Naive B cell (primary cell): ENCODE measurements at regions not wholly inside any gene's neighbourhood (a gene's known extent, or its start where the extent isn't known, plus 50 kb on each side); places are given as distances from the start of the nearest gene placed in this dataset.
"Not testable (repeated sequence)": the region's sequence is repeated elsewhere in the genome, so short reads cannot be mapped to it uniquely, and the experiment has no call there.

Source experiments
- ATAC-seq, 2 donors: fragments of 150-1000 bp; cut with Tn5 transposase; 2 replicates each; pipeline ENCODE4 v1.10.0; 2021; ENCODE audit warnings: low read depth in 2 of 2, mild to moderate bottlenecking in 2 of 2, moderate library complexity in 2 of 2
- DNase-seq: peaks from one replicate; pipeline ENCODE4 v3.0.0; 2022
- H3K27ac Mint-ChIP-seq, 6 donors: one replicate each; pipeline ENCODE4 v1.8.0; 2020 to 2022; ENCODE audit warnings: mild to moderate bottlenecking in 6 of 6, mixed read lengths in 6 of 6, moderate library complexity in 5 of 6, inconsistent platforms in 2 of 6
- H3K27me3 Mint-ChIP-seq, 3 donors: one replicate each; pipeline ENCODE4 v1.8.0; 2021 to 2022; ENCODE audit warnings: mixed read lengths in 3 of 3, mild to moderate bottlenecking in 1 of 3
- H3K36me3 Mint-ChIP-seq, 2 donors: one replicate each; pipeline ENCODE4 v1.8.0; 2020 to 2022; ENCODE audit warnings: mixed read lengths in 2 of 2, inconsistent platforms in 1 of 2, mild to moderate bottlenecking in 1 of 2
- H3K4me1 Mint-ChIP-seq, 3 donors: one replicate each; pipeline ENCODE4 v1.8.0; 2020 to 2022; ENCODE audit warnings: mixed read lengths in 3 of 3, inconsistent platforms in 1 of 3, mild to moderate bottlenecking in 1 of 3, moderate library complexity in 1 of 3
- H3K4me3 Mint-ChIP-seq, 8 donors: one replicate each; pipeline ENCODE4 v1.8.0; 2020 to 2022; ENCODE audit warnings: mild to moderate bottlenecking in 8 of 8, mixed read lengths in 8 of 8, moderate library complexity in 8 of 8, inconsistent platforms in 2 of 8
- H3K9me3 Mint-ChIP-seq, 7 donors: one replicate each; pipeline ENCODE4 v1.8.0; 2020 to 2022; ENCODE audit warnings: mixed read lengths in 7 of 7, mild to moderate bottlenecking in 5 of 7, inconsistent platforms in 2 of 7, moderate library complexity in 1 of 7

DNA sequence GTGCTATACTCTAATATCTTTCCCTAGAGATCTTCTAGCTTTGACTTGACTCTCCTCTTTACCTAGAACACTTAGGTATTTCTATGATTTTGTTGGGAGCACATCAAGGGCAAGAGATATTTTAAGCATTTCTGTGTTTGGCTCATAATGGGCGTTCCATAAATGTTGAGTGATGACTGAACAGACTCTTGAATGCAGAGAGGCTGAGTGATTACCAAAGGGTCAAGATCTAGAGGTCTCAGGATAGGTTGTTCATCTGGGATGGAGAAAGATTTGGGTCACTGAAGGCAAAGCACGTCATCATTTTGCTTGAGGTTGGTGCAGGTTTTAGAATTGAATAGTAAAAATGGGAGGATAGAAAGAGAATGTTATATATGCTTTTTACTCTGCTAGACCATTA lies 705.4 kb upstream of the B3GALT2 start:
- Mint-ChIP-seq H3K4me1 (no peaks in the 10 kb centered on the region), H3K27ac (no peak overlapping the region), H3K27me3 (no peaks in the 10 kb centered on the region), H3K36me3 (no peaks in the 10 kb centered on the region), H3K9me3 (peaks cover 0 to 10% (median 3%) of the 10 kb centered on the region in 7 donors), H3K4me3 (no peak overlapping the region)
- DNase-seq: no peak
- no peak for ATAC-seq

DNA sequence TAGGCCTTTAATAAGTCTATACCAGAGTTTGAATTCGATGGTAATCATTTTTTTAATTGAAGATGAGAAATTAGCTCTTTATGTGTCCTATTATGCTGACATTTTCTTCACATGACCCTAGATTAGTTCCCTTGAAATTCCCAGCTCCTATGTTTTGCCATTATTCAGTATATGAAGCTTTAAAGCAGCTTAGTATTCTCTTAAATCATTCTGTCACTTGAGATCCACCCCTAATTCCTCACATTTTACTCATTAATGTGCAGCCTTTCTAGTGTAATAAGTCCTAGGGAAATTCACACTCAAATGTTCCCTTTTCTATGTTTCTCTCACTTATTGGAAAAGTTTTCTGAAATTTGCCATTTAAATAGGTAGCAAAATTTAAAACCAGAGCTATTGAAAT lies 704.5 kb upstream of the B3GALT2 start:
- Mint-ChIP-seq H3K9me3 (peaks cover 0 to 10% (median 3%) of the 10 kb centered on the region in 7 donors), H3K27ac (no peak overlapping the region), H3K4me3 (no peak overlapping the region), H3K27me3 (no peaks in the 10 kb centered on the region), H3K4me1 (no peaks in the 10 kb centered on the region), H3K36me3 (no peaks in the 10 kb centered on the region)
- ATAC-seq (no peak), DNase-seq (no peak)

- DNase-seq (no peak), ATAC-seq (no peak)
- H3K4me1 Mint-ChIP-seq: no peaks in the 10 kb centered on the region
- no peaks in the 10 kb centered on the region for H3K27me3 Mint-ChIP-seq
- peaks cover 0 to 10% (median 3%) of the 10 kb centered on the region in 7 donors for H3K9me3 Mint-ChIP-seq
- peak overlapping the region in 1 of 6 donors; percentile 56 for H3K27ac Mint-ChIP-seq
- no peak overlapping the region for H3K4me3 Mint-ChIP-seq
- no peaks in the 10 kb centered on the region for H3K36me3 Mint-ChIP-seq
These were observed 698.6 kb upstream of the B3GALT2 start for GRCh38 chr1:193884848-193885558.

GRCh38 chr1:193877920-193878319 lies 691.5 kb upstream of the B3GALT2 start:
- H3K4me3 Mint-ChIP-seq, DNase-seq, H3K27me3 Mint-ChIP-seq, H3K36me3 Mint-ChIP-seq, H3K4me1 Mint-ChIP-seq, ATAC-seq: not testable (repeated sequence)
- Mint-ChIP-seq H3K27ac (peak overlapping the region in 1 of 6 donors; percentile 46), H3K9me3 (peaks cover 6 to 28% (median 24%) of the 10 kb centered on the region in 7 donors)

- DNase-seq: no peak
- Mint-ChIP-seq H3K9me3 (peaks cover 0 to 12% (median 0%) of the 10 kb centered on the region in 7 donors), H3K4me1 (no peaks in the 10 kb centered on the region), H3K4me3 (no peak overlapping the region), H3K27ac (no peak overlapping the region), H3K36me3 (no peaks in the 10 kb centered on the region), H3K27me3 (peaks cover 0 to 6% (median 4%) of the 10 kb centered on the region in 3 donors)
- no peak for ATAC-seq
These were observed 682.0 kb upstream of the B3GALT2 start for GRCh38 chr1:193868425-193868824.

- Mint-ChIP-seq H3K4me1 (no peaks in the 10 kb centered on the region), H3K27ac (no peak overlapping the region), H3K27me3 (peaks cover 0 to 4% (median 0%) of the 10 kb centered on the region in 3 donors), H3K36me3 (no peaks in the 10 kb centered on the region), H3K9me3 (peaks cover 0 to 8% (median 0%) of the 10 kb centered on the region in 7 donors), H3K4me3 (no peak overlapping the region)
- ATAC-seq: no peak
- DNase-seq: no peak
These were observed 669.8 kb upstream of the B3GALT2 start for GRCh38 chr1:193856261-193856660.

GRCh38 chr1:193850745-193851144 lies 664.3 kb upstream of the B3GALT2 start:
- DNase-seq (no peak), ATAC-seq (no peak)
- Mint-ChIP-seq H3K36me3 (no peaks in the 10 kb centered on the region), H3K4me3 (no peak overlapping the region), H3K27me3 (peaks cover 0 to 5% (median 0%) of the 10 kb centered on the region in 3 donors), H3K9me3 (peaks cover 0 to 8% (median 0%) of the 10 kb centered on the region in 7 donors), H3K27ac (no peak overlapping the region), H3K4me1 (no peaks in the 10 kb centered on the region)

DNA sequence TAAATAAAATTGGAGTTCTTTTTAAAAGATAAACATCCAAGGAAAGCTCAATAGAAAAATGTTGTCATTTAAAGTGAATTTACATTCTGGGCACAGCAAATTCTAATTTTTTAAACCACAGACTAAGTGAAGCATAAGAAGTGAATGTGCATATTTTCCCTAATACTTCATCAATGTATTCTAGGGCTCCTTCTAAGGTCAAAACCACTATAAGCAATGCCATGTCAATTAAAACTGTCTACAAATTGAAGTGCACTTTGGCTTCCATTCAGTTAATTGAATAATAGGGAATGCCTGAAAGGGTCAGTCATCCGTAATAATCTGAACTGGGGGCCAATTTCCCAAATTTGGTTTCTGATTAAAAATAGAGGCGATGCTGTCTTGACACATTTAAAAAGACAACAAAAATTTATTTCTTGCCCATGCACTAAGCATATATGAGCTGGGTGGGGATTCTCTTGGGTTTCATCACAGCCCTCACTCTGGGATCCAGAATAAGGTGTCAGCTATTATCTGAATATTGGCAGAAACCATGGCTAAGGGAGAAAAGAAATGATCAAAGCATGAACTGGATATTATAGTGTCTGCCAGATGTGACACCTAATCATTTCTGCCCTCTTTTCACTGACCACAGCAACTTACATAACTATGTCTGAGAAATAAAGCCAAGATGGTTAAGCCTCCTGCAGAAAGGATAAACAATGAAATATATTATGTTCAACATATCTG lies 660.6 kb upstream of the B3GALT2 start:
- ATAC-seq (no peak), DNase-seq (no peak)
- Mint-ChIP-seq H3K4me1 (no peaks in the 10 kb centered on the region), H3K9me3 (peaks cover 0 to 5% (median 0%) of the 10 kb centered on the region in 7 donors), H3K27me3 (peaks cover 0 to 5% (median 0%) of the 10 kb centered on the region in 3 donors), H3K36me3 (no peaks in the 10 kb centered on the region), H3K4me3 (no peak overlapping the region), H3K27ac (no peak overlapping the region)

DNA sequence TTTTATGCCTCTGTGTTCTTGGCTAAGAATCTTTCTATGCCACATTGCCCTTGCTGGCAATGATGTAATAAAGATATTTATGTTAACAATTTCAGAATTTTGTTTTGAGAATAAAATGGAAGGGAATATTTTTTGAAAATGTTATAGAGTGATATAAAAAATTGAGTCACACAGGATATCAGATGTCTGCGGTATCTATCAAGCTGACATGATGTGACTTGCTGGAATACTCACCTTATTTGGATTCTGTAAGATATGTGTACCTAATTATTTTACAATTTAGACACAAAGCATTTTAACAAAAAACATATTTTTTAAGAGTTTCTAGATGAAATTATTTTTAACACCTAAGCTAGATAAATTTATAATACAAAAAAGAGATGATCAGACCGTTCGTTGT lies 660.0 kb upstream of the B3GALT2 start:
- Mint-ChIP-seq H3K27me3 (peaks cover 0 to 3% (median 0%) of the 10 kb centered on the region in 3 donors), H3K9me3 (peaks cover 0 to 5% (median 0%) of the 10 kb centered on the region in 7 donors), H3K4me3 (no peak overlapping the region), H3K36me3 (no peaks in the 10 kb centered on the region), H3K4me1 (no peaks in the 10 kb centered on the region), H3K27ac (no peak overlapping the region)
- ATAC-seq (no peak), DNase-seq (no peak)

DNA sequence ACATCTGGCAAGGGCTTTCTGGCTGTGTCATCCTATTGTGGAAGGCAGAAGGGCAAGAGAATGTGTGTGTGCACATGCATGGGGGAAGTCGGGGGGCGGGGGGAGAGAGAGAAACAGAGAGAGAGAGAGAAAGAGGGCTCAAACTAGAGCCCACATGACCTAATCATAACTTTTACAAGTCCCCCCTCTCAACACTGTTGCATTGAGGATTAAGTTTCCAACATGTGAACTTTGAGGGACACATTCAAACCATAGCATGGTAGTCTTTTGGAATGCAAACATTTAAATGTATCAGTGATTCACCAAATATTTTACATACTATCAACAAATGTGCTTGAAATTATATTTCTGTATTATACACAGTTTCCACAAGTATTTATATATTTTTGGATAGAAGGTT lies 655.4 kb upstream of the B3GALT2 start:
- no peak for ATAC-seq
- H3K27me3 Mint-ChIP-seq: no peaks in the 10 kb centered on the region

GRCh38 chr1:193831465-193831864 lies 645.1 kb upstream of the B3GALT2 start:
- ATAC-seq (no peak), DNase-seq (no peak)
- Mint-ChIP-seq H3K9me3 (peaks cover 11 to 48% (median 31%) of the 10 kb centered on the region in 7 donors), H3K4me3 (no peak overlapping the region), H3K36me3 (no peaks in the 10 kb centered on the region), H3K27ac (no peak overlapping the region), H3K4me1 (no peaks in the 10 kb centered on the region), H3K27me3 (no peaks in the 10 kb centered on the region)

More for the DNA sequence above, 655.4 kb upstream of the B3GALT2 start:
- Mint-ChIP-seq H3K36me3 (no peaks in the 10 kb centered on the region), H3K9me3 (peaks cover 0 to 10% (median 3%) of the 10 kb centered on the region in 7 donors), H3K4me3 (no peak overlapping the region), H3K4me1 (no peaks in the 10 kb centered on the region), H3K27ac (no peak overlapping the region)
- DNase-seq: no peak

GRCh38 chr1:193827516-193827915 lies 641.1 kb upstream of the B3GALT2 start:
- ATAC-seq: no peak
- DNase-seq: no peak
- Mint-ChIP-seq H3K27me3 (no peaks in the 10 kb centered on the region), H3K4me1 (no peaks in the 10 kb centered on the region), H3K27ac (no peak overlapping the region), H3K36me3 (no peaks in the 10 kb centered on the region), H3K9me3 (peaks cover 10 to 37% (median 26%) of the 10 kb centered on the region in 7 donors), H3K4me3 (no peak overlapping the region)

DNA sequence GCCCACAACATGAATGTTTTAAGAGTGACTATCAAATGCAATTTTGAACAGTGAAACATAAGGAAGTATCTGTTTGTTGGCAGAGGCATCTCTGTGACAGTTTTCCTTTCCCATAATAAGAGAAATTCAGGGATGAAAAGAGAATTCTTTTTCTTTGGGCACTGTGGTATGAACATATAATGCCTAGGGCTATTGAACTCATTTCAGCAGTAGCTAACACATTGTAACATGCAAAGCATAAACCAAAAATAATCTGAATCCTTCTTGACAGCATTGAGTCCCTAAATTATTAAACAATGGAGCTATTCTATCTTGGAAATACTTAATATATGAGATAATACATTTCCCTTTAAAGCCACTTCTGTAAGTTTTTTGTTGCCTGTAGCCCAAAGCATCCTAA lies 633.0 kb upstream of the B3GALT2 start:
- no peak overlapping the region for H3K4me3 Mint-ChIP-seq
- H3K27me3 Mint-ChIP-seq: peaks cover 0 to 7% (median 5%) of the 10 kb centered on the region in 3 donors
- peaks cover 0 to 2% (median 0%) of the 10 kb centered on the region in 7 donors for H3K9me3 Mint-ChIP-seq
- H3K27ac Mint-ChIP-seq: no peak overlapping the region
- DNase-seq: no peak
- H3K36me3 Mint-ChIP-seq: no peaks in the 10 kb centered on the region
- no peak for ATAC-seq
- H3K4me1 Mint-ChIP-seq: peaks cover 0 to 8% (median 4%) of the 10 kb centered on the region in 3 donors

- DNase-seq: no peak
- no peak for ATAC-seq
- H3K4me3 Mint-ChIP-seq: no peak overlapping the region
- no peak overlapping the region for H3K27ac Mint-ChIP-seq
- H3K4me1 Mint-ChIP-seq: no peaks in the 10 kb centered on the region
- H3K36me3 Mint-ChIP-seq: peaks cover 0 to 6% of the 10 kb centered on the region in 2 donors
- H3K9me3 Mint-ChIP-seq: peaks cover 0 to 4% (median 0%) of the 10 kb centered on the region in 7 donors
- H3K27me3 Mint-ChIP-seq: peaks cover 1 to 7% (median 7%) of the 10 kb centered on the region in 3 donors
These were observed 620.8 kb upstream of the B3GALT2 start for GRCh38 chr1:193807208-193807607.
